ENCODE measurements at regions not wholly inside any gene's neighbourhood (a gene's known extent, or its start where the extent isn't known, plus 50 kb on each side); places are given as distances from the start of the nearest gene placed in this dataset.

- no peak for FAIRE-seq
- no peak for TF ChIP-seq POLR2A (IDR thresholded peaks at IDR 0.05; ENCODE audit: low read depth, low read length)
- no peak for TF ChIP-seq TAF1 (IDR thresholded peaks at IDR 0.05; ENCODE audit: borderline replicate concordance, low read depth, low read length)
- TF ChIP-seq POLR2AphosphoS5 (IDR thresholded peaks at IDR 0.05; ENCODE audit: low read depth, low read length): no peak
- no peak for DNase-seq (ENCODE audit: insufficient read length)
Observed at GRCh38 chr15:35717721-35718120, 171.8 kb upstream of the DPH6 start.

GRCh38 chr15:35720019-35720418 lies 174.1 kb upstream of the DPH6 start:
- FAIRE-seq (no peak), DNase-seq (ENCODE audit: insufficient read length) (no peak)
- TF ChIP-seq TAF1 (IDR thresholded peaks at IDR 0.05; ENCODE audit: borderline replicate concordance, low read depth, low read length) (no peak), POLR2AphosphoS5 (IDR thresholded peaks at IDR 0.05; ENCODE audit: low read depth, low read length) (no peak), POLR2A (IDR thresholded peaks at IDR 0.05; ENCODE audit: low read depth, low read length) (no peak)

- no peak for TF ChIP-seq TAF1 (IDR thresholded peaks at IDR 0.05; ENCODE audit: borderline replicate concordance, low read depth, low read length)
- TF ChIP-seq POLR2AphosphoS5 (IDR thresholded peaks at IDR 0.05; ENCODE audit: low read depth, low read length): no peak
- TF ChIP-seq POLR2A (IDR thresholded peaks at IDR 0.05; ENCODE audit: low read depth, low read length): no peak
- no peak for FAIRE-seq
- no peak for DNase-seq (ENCODE audit: insufficient read length)
Observed at GRCh38 chr15:35720984-35721383, 175.0 kb upstream of the DPH6 start.

GRCh38 chr15:35721751-35722150 lies 175.8 kb upstream of the DPH6 start:
- DNase-seq (ENCODE audit: insufficient read length) (no peak), FAIRE-seq (no peak)
- TF ChIP-seq POLR2AphosphoS5 (IDR thresholded peaks at IDR 0.05; ENCODE audit: low read depth, low read length): no peak
- TF ChIP-seq TAF1 (IDR thresholded peaks at IDR 0.05; ENCODE audit: borderline replicate concordance, low read depth, low read length): no peak
- TF ChIP-seq POLR2A (IDR thresholded peaks at IDR 0.05; ENCODE audit: low read depth, low read length): no peak

GRCh38 chr15:35722501-35722900 lies 176.5 kb upstream of the DPH6 start:
- no peak for FAIRE-seq
- TF ChIP-seq TAF1 (IDR thresholded peaks at IDR 0.05; ENCODE audit: borderline replicate concordance, low read depth, low read length) (no peak), POLR2AphosphoS5 (IDR thresholded peaks at IDR 0.05; ENCODE audit: low read depth, low read length) (no peak), POLR2A (IDR thresholded peaks at IDR 0.05; ENCODE audit: low read depth, low read length) (no peak)
- DNase-seq (ENCODE audit: insufficient read length): no peak

- TF ChIP-seq POLR2A (IDR thresholded peaks at IDR 0.05; ENCODE audit: low read depth, low read length) (no peak), POLR2AphosphoS5 (IDR thresholded peaks at IDR 0.05; ENCODE audit: low read depth, low read length) (no peak), TAF1 (IDR thresholded peaks at IDR 0.05; ENCODE audit: borderline replicate concordance, low read depth, low read length) (no peak)
- DNase-seq (ENCODE audit: insufficient read length) (no peak), FAIRE-seq (no peak)
Observed at GRCh38 chr15:35723120-35723847, 177.3 kb upstream of the DPH6 start.

- FAIRE-seq (no peak), DNase-seq (ENCODE audit: insufficient read length) (no peak)
- TF ChIP-seq POLR2A (IDR thresholded peaks at IDR 0.05; ENCODE audit: low read depth, low read length) (no peak), TAF1 (IDR thresholded peaks at IDR 0.05; ENCODE audit: borderline replicate concordance, low read depth, low read length) (no peak), POLR2AphosphoS5 (IDR thresholded peaks at IDR 0.05; ENCODE audit: low read depth, low read length) (no peak)
Observed at GRCh38 chr15:35723852-35724251, 177.9 kb upstream of the DPH6 start.

- FAIRE-seq: no peak
Observed at GRCh38 chr15:35724626-35725025, 178.7 kb upstream of the DPH6 start.

GRCh38 chr15:35725353-35725752 lies 179.4 kb upstream of the DPH6 start:
- no peak for FAIRE-seq
- TF ChIP-seq POLR2AphosphoS5 (IDR thresholded peaks at IDR 0.05; ENCODE audit: low read depth, low read length) (no peak), POLR2A (IDR thresholded peaks at IDR 0.05; ENCODE audit: low read depth, low read length) (no peak), TAF1 (IDR thresholded peaks at IDR 0.05; ENCODE audit: borderline replicate concordance, low read depth, low read length) (no peak)
- DNase-seq (ENCODE audit: insufficient read length): no peak

More at GRCh38 chr15:35724626-35725025, 178.7 kb upstream of the DPH6 start:
- TF ChIP-seq POLR2AphosphoS5 (IDR thresholded peaks at IDR 0.05; ENCODE audit: low read depth, low read length) (no peak), TAF1 (IDR thresholded peaks at IDR 0.05; ENCODE audit: borderline replicate concordance, low read depth, low read length) (no peak), POLR2A (IDR thresholded peaks at IDR 0.05; ENCODE audit: low read depth, low read length) (no peak)
- DNase-seq (ENCODE audit: insufficient read length): no peak

GRCh38 chr15:35727627-35728026 lies 181.7 kb upstream of the DPH6 start:
- DNase-seq (ENCODE audit: insufficient read length): no peak
- no peak for FAIRE-seq
- no peak for TF ChIP-seq TAF1 (IDR thresholded peaks at IDR 0.05; ENCODE audit: borderline replicate concordance, low read depth, low read length)
- no peak for TF ChIP-seq POLR2A (IDR thresholded peaks at IDR 0.05; ENCODE audit: low read depth, low read length)
- no peak for TF ChIP-seq POLR2AphosphoS5 (IDR thresholded peaks at IDR 0.05; ENCODE audit: low read depth, low read length)

- no peak for TF ChIP-seq POLR2A (IDR thresholded peaks at IDR 0.05; ENCODE audit: low read depth, low read length)
- no peak for TF ChIP-seq TAF1 (IDR thresholded peaks at IDR 0.05; ENCODE audit: borderline replicate concordance, low read depth, low read length)
- no peak for TF ChIP-seq POLR2AphosphoS5 (IDR thresholded peaks at IDR 0.05; ENCODE audit: low read depth, low read length)
- FAIRE-seq (no peak), DNase-seq (ENCODE audit: insufficient read length) (no peak)
Observed at GRCh38 chr15:35728219-35728940, 182.4 kb upstream of the DPH6 start.

GRCh38 chr15:35736150-35736549 lies 190.2 kb upstream of the DPH6 start:
- TF ChIP-seq POLR2A (IDR thresholded peaks at IDR 0.05; ENCODE audit: low read depth, low read length) (no peak), TAF1 (IDR thresholded peaks at IDR 0.05; ENCODE audit: borderline replicate concordance, low read depth, low read length) (no peak), POLR2AphosphoS5 (IDR thresholded peaks at IDR 0.05; ENCODE audit: low read depth, low read length) (no peak)
- FAIRE-seq: no peak
- no peak for DNase-seq (ENCODE audit: insufficient read length)
